Large intestine (tissue), 3 donors: ENCODE measurements at regions not wholly inside any gene's neighbourhood (a gene's known extent, or its start where the extent isn't known, plus 50 kb on each side); places are given as distances from the start of the nearest gene placed in this dataset.

Experiments
- DNase-seq, 2 donors: peaks; one replicate each; pipeline versions ENCODE4 v3.0.0 to v3.0.0-alpha.2; 2013
- H3K27ac ChIP-seq: one replicate; pipeline ENCODE4 v1.5.1; 2013; ENCODE audit warnings: low read length
- H3K27me3 ChIP-seq: 2 replicates; pipeline ENCODE4 v1.6.1; 2013; ENCODE audit warnings: low read length; ENCODE audit not compliant: control insufficient read depth, insufficient read depth
- H3K36me3 ChIP-seq: 2 replicates; pipeline ENCODE4 v1.6.1; 2013; ENCODE audit warnings: low read length; ENCODE audit not compliant: control insufficient read depth, insufficient read depth
- H3K4me1 ChIP-seq: one replicate; pipeline ENCODE4 v1.6.1; 2013; ENCODE audit warnings: low read length; ENCODE audit not compliant: control insufficient read depth, insufficient read depth
- H3K4me3 ChIP-seq: one replicate; pipeline ENCODE4 v1.5.1; 2013; ENCODE audit warnings: low read length
- H3K9me3 ChIP-seq: one replicate; pipeline ENCODE4 v1.6.1; 2013; ENCODE audit warnings: mild to moderate bottlenecking, low read depth, low read length, moderate library complexity; ENCODE audit not compliant: control insufficient read depth
- WGBS: methylation state at CpG from one replicate; pipeline ENCODE4 v1.1.5; 2013; ENCODE audit warnings: low lambda C conversion rate; ENCODE audit not compliant: insufficient coverage; 5-methylcytosine and 5-hydroxymethylcytosine counted together

DNA sequence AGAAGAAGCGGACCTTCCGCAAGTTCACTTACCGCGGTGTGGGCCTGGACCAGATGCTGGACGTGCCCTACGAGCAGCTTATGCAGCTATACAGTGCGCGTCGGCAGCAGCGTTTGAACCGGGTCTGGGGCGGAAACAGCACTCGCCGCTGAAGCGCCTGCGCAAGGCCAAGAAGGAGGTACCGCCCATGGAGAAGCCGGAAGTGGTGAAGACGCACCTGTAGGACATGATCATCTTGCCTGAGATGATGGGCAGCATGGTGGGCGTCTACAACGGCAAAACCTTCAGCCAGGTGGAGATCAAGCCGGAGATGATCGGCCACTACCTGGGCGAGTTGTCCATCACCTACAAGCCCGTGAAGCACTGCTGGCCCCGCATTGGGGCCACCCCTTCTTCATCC is 390.4 kb upstream of the MEIS2 start:
- no peak overlapping the region for H3K27ac ChIP-seq
- no peaks in the 10 kb centered on the region for H3K36me3 ChIP-seq
- H3K27me3 ChIP-seq, result no peaks in the 10 kb centered on the region
- H3K4me1 ChIP-seq, result no peaks in the 10 kb centered on the region
- 94% methylated on average over 7 of the region's 26 CpGs for whole genome bisulfite sequencing
- H3K9me3 ChIP-seq, result peaks cover 4% of the 10 kb centered on the region
- H3K4me3 ChIP-seq, result no peak overlapping the region
- DNase-seq, result no peak

DNA sequence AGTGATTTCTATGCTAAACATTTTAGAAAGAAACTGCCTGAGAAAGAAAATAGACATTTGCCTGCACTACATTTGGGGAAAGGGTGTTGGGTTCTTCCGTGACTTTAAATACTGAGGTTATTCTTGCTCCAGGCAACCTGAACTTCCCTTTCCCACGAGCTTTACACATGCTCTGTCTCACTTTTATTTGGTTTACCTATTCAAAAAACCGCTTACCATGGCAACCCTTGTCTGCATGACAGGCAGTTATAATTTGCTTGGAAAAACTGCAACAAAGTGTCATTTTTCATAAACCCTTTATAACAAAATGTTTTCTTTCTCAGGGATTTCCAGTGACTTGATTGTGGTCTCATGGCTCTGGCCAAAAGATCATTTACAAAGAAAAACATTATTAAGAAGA is 416.3 kb upstream of the MEIS2 start:
- no CpG with 5 or more reads among the region's 3 CpGs for WGBS

DNA sequence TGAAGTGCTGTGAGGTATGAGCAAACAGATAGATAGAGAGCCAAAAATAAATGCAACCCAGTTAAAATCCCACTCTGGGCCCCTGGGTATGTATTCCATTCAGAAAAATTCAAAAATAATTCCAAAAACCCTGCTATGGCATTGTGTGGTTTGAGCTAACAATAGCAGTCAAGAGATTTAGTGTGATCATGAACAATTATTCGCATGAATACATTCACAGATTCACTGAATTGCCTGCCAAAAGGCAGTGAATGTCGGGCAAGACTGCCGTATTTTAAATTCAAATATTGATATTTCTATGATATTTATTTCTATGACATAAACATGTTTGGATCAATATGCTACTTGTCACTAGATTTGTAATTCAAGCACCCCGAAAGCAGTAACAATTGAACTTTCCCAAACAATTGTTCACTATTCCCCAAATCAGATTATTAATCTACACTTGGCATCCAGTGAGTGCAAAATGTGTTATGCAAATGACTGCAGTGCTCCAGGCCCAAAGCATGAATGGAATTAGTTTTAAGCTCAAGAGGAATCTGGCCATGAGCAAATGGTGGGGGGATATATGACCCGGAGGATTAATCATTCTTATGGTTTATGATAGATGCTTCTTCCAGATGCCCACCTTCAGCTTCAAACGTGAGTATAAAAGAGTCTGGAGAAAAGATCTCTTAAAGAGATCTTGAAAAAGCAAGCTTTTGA is 417.0 kb upstream of the MEIS2 start:
- Histone ChIP-seq H3K4me3 (no peak overlapping the region), H3K27ac (no peak overlapping the region), H3K36me3 (no peaks in the 10 kb centered on the region), H3K27me3 (no peaks in the 10 kb centered on the region), H3K4me1 (no peaks in the 10 kb centered on the region), H3K9me3 (no peaks in the 10 kb centered on the region)
- 67% methylated on average over 3 of the region's 6 CpGs for WGBS
- no peak for DNase-seq

More for the DNA sequence above, 416.3 kb upstream of the MEIS2 start:
- Histone ChIP-seq H3K4me1 (no peaks in the 10 kb centered on the region), H3K27ac (no peak overlapping the region), H3K9me3 (no peaks in the 10 kb centered on the region), H3K27me3 (no peaks in the 10 kb centered on the region), H3K4me3 (no peak overlapping the region), H3K36me3 (no peaks in the 10 kb centered on the region)
- DNase-seq, result no peak

DNA sequence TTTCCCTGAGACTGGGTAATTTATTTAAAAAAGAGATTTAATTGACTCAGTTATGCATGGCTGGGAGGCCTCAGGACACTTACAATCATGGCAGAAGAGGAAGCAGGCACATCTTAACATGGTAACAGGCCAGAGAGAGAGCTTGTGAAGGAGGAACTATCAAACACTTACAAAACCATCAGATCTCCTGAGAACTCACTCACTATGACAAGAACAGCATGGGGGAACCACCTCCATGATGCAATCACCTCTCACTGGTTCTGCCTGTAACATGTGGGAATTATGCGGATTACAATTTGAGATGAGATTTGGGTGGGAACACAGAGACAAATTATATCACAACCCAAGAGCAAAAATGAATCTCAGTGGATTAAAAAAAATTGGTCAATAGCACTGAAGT is 416.0 kb upstream of the TMCO5A start:
- no peaks in the 10 kb centered on the region for H3K27me3 ChIP-seq
- no peaks in the 10 kb centered on the region for H3K4me1 ChIP-seq
- no peak overlapping the region for H3K27ac ChIP-seq
- DNase-seq, result no peak
- no CpG with 5 or more reads among the region's 1 CpG for WGBS
- no peaks in the 10 kb centered on the region for H3K36me3 ChIP-seq
- no peak overlapping the region for H3K4me3 ChIP-seq
- no peaks in the 10 kb centered on the region for H3K9me3 ChIP-seq

DNA sequence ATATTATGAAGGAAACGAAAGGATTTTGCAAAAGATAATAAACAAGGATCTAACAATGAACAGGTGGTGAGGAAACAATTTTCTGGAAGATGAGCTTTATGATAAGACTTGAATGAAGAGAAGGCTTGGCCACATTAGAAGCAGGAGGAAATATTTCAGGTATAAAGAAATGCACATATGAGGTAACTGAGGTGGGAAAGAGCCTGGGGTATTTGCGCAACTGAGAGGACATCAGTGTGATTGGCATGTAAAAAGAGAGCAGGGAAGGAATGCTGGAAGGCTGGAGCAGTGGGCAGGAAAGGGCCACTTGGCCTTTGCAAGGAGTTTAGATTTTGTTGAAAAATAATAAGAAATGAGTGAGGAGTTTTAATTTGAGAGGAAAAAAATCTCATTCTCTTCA is 414.4 kb upstream of the TMCO5A start:
- no peak for DNase-seq
- 96% methylated on average over 2 of the region's 2 CpGs for WGBS
- Histone ChIP-seq H3K36me3 (no peaks in the 10 kb centered on the region), H3K27ac (no peak overlapping the region), H3K9me3 (no peaks in the 10 kb centered on the region), H3K4me3 (no peak overlapping the region), H3K27me3 (no peaks in the 10 kb centered on the region), H3K4me1 (no peaks in the 10 kb centered on the region)

DNA sequence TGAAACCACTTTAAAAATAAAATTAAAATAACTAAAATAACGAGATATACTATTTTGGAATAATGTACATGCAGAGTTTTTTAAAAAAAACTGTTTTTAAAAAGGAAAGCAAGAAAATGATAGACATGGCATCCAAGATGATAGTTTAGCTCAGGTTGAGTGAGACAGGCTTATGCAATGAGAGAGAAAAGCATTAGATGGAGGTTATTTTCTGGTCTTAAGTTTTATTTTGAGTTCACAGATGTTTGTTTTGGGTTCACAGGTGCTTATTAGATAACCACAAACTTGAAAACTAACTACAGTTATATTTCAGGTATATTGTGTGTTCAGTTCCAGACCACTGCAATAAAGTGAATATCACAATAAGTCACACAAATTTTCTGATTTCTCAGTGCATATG is 413.6 kb upstream of the TMCO5A start:
- 75% methylated on average over 1 of the region's 1 CpG for WGBS
- no peak for DNase-seq
- Histone ChIP-seq H3K9me3 (no peaks in the 10 kb centered on the region), H3K4me1 (no peaks in the 10 kb centered on the region), H3K27ac (no peak overlapping the region), H3K36me3 (no peaks in the 10 kb centered on the region), H3K4me3 (no peak overlapping the region), H3K27me3 (no peaks in the 10 kb centered on the region)

DNA sequence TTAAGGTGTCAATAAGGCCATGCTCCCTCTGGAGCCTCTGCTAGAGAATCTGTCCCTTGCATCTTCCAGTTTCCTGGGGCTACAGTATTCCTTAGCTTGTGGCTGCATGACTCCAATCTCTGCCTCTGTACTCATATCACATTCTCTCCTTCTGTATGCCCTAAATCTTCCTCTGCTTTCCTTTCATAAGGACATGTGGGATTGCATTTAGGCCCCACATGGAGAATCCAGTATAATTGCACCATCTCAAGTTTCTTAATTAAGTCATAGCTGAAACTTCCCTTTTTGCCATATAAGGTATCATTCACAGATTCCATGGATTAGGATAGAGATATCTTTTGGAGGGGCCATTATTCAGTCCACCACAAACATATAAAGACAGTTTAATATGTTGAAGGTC is 409.8 kb upstream of the TMCO5A start:
- DNase-seq, result no peak
- H3K9me3 ChIP-seq, result no peaks in the 10 kb centered on the region

DNA sequence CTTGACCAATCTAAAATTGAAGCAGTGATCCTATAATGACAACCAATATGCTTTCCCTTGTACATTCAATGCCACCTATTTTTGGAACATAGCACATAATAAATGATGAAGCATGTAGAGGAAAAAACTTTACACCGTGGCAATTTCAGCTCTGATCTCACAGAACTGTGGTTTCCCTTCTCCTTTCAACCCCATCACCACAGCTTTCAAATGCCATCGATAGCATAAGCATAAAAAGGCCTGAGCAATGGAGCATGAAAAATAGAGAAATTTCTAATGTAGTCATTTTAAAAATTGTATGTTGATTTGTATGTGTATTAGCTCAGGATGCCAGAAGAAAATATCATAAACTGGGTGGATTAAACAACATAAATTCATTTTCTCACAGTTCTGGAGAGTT is 406.0 kb upstream of the TMCO5A start:
- Histone ChIP-seq H3K27ac (no peak overlapping the region), H3K36me3 (no peaks in the 10 kb centered on the region), H3K27me3 (no peaks in the 10 kb centered on the region), H3K4me3 (no peak overlapping the region), H3K4me1 (no peaks in the 10 kb centered on the region), H3K9me3 (no peaks in the 10 kb centered on the region)
- no peak for DNase-seq
- WGBS, result no CpG with 5 or more reads among the region's 2 CpGs

More for the DNA sequence above, 409.8 kb upstream of the TMCO5A start:
- no peak overlapping the region for H3K27ac ChIP-seq
- H3K4me1 ChIP-seq, result no peaks in the 10 kb centered on the region
- H3K36me3 ChIP-seq, result no peaks in the 10 kb centered on the region
- no peaks in the 10 kb centered on the region for H3K27me3 ChIP-seq
- H3K4me3 ChIP-seq, result no peak overlapping the region

DNA sequence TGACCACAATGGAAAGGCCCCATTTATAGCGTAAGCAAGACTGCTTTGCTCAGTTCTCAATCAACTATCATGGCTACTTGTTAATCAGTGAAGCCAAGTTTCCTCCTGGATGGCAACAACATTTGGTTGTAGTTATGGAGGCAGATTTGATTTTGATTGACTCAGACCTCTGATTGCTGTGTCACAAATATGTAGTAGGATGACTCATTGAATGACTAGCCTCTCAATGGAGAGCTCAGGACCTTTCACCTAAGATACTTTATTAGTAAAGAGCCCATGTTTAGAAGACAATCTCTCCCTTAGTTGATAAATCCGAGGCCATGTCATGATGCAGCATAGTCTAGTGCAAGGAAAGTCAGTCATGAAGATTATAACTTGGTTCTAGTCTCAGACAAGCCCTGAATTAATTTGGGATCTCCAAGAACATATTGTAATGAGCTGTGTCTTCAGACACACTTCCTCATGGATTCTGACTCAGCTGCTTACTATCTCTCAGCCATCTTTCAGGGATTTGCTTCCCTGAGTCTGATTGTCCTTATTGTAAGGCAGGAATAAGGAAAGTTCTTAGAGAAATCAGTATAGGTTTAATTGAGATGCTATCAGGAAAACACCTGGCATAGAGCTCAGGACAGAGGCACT is 397.4 kb upstream of the TMCO5A start:
- no CpG with 5 or more reads among the region's 2 CpGs for WGBS
- DNase-seq, result no peak
- no peak overlapping the region for H3K4me3 ChIP-seq

DNA sequence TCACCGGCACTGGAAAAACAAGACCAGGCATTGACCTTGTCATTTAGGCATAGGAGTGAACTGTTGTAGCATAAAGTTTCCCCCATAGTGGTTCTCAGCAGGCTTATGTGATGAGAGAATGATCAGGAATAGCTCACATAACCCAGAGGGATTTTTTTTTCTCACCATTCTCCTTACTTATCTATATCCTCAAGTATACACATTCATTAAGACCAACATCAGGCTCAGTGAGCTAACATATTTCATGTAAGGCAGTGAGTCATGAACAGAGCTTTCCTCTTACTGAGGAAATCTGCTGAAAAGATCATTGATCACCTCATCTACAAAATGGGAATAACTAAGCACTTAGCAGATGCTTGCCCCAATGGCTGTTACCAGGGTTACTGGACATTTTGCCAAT is 396.6 kb upstream of the TMCO5A start:
- WGBS, result 80% methylated on average over 1 of the region's 1 CpG
- Histone ChIP-seq H3K4me1 (no peaks in the 10 kb centered on the region), H3K36me3 (no peaks in the 10 kb centered on the region), H3K27ac (no peak overlapping the region), H3K4me3 (no peak overlapping the region), H3K9me3 (no peaks in the 10 kb centered on the region), H3K27me3 (no peaks in the 10 kb centered on the region)
- DNase-seq, result no peak

More for the DNA sequence above, 397.4 kb upstream of the TMCO5A start:
- Histone ChIP-seq H3K27ac (no peak overlapping the region), H3K4me1 (no peaks in the 10 kb centered on the region), H3K9me3 (no peaks in the 10 kb centered on the region), H3K36me3 (no peaks in the 10 kb centered on the region), H3K27me3 (no peaks in the 10 kb centered on the region)

DNA sequence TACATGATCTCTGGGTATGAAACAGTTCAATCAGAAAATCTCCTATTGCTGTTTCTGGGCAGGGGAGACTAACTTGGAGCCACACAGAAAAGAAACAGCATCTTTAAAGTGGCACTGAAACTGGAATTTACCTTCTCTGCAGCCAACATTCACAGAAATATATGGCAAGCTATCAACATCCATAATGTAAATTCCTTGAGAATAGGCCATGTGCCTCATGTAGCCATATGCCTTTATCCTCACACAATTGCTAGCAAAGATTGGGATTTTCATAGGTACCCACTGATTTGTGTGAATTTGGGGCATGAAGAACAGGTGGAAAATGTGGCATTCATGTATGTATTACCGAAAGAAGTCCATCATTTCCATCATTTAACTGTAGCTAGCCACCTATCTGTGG is 386.3 kb upstream of the TMCO5A start:
- WGBS, result no CpG with 5 or more reads among the region's 1 CpG
- H3K9me3 ChIP-seq, result peaks cover 3% of the 10 kb centered on the region
- H3K4me3 ChIP-seq, result no peak overlapping the region
- H3K36me3 ChIP-seq, result no peaks in the 10 kb centered on the region
- no peak overlapping the region for H3K27ac ChIP-seq
- no peaks in the 10 kb centered on the region for H3K4me1 ChIP-seq
- no peaks in the 10 kb centered on the region for H3K27me3 ChIP-seq
- DNase-seq, result no peak
